ENCODE measurements at regions not wholly inside any gene's neighbourhood (a gene's known extent, or its start where the extent isn't known, plus 50 kb on each side); places are given as distances from the start of the nearest gene placed in this dataset.

DNA sequence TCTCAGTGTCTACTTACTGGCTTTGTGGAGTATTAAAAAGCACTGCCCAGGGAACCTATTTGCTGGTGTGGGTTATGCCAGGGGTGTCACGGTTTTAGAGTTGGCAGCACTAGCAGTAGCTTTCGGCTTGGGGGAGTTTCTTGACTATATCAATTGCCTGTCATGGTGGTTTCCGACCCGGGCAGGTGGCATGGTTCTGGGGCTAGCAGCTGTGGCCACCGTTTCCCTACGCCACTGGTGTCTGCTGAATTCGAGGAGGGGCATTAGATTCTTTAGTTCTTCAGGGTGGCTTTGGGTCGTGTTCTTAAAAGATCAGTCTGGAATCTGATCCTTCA, 55.6 kb upstream of the FOXC1 start:
- TF ChIP-seq, protein P1, sequence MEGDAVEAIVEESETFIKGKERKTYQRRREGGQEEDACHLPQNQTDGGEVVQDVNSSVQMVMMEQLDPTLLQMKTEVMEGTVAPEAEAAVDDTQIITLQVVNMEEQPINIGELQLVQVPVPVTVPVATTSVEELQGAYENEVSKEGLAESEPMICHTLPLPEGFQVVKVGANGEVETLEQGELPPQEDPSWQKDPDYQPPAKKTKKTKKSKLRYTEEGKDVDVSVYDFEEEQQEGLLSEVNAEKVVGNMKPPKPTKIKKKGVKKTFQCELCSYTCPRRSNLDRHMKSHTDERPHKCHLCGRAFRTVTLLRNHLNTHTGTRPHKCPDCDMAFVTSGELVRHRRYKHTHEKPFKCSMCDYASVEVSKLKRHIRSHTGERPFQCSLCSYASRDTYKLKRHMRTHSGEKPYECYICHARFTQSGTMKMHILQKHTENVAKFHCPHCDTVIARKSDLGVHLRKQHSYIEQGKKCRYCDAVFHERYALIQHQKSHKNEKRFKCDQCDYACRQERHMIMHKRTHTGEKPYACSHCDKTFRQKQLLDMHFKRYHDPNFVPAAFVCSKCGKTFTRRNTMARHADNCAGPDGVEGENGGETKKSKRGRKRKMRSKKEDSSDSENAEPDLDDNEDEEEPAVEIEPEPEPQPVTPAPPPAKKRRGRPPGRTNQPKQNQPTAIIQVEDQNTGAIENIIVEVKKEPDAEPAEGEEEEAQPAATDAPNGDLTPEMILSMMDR (IDR thresholded peaks at IDR 0.05; ENCODE audit: unreplicated experiment), result no peak
- Mint-ChIP-seq H3K27me3 (ENCODE audit: insufficient read depth, unreplicated experiment) (no peaks in the 10 kb centered on the region), H3K27ac (ENCODE audit: low read depth, unreplicated experiment) (peak overlapping the region; percentile 93), H3K4me3 (ENCODE audit: unreplicated experiment) (peak overlapping the region; percentile 89), H3K4me1 (ENCODE audit: insufficient read depth, unreplicated experiment) (peaks cover 28% of the 10 kb centered on the region), H3K9me3 (ENCODE audit: unreplicated experiment) (no peaks in the 10 kb centered on the region), H3K36me3 (ENCODE audit: insufficient read depth, unreplicated experiment) (peaks cover 7% of the 10 kb centered on the region)
- POLR2A ChIA-PET, result interaction anchor here (1.0 to 1.8 kb wide), 4 partner anchors 26 to 871 kb away, joined by 3 to 5 read pairs (median 4); no protein-coding TSS in a partner anchor
- no peak for DNase-seq (ENCODE audit: unreplicated experiment)
- BruUV-seq (replicated peaks), result no TSS peak
- CTCF ChIA-PET, result interaction anchor here (0.8 to 1.7 kb wide), 2 partner anchors 9 to 77 kb away, joined by 4 to 6 read pairs; no protein-coding TSS in a partner anchor
- intact Hi-C loops (cut with micrococcal nuclease), result loop anchor here (10.0 kb wide), 1 partner anchor 79 kb away; no protein-coding TSS in a partner anchor

DNA sequence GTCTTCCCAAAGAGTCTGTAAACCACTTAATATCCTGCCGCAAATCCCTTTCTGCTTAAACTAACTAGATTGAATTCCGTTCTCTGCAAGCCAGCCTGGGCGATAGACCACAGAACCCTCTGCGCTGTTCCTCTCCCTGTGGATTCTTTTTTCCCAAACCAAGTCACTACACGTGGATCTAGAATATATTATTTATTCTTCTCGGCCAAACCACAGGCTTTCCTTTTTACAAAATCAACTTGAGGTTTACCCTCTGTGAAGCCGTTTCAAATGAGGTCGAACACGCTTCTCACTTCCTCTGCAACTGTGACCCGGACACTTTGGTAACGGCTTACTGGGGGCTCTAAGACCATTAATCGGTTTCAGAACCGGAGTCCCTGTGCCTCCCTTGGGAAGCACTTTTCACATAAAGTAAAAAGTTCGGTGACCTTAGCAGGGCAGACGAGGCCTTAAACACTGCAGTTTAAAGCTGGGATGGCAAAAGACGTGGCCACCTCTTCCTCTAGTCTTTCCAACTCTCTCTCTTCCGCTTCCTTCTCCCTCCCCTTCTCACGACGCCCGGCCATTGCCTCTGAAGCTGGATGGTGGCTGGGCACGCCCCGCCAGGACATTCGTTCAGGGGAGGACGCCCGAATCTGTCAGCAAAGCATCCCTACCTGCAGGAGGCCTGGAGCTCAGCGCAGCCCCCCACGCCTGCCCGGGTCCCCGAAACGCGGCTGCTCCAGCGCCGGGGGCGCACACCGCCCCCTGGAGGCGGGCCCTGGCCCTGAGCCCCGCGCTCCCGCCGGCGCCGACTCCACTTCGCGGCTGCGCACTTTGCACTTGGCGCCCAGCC, 55.0 kb upstream of the FOXC1 start:
- peaks cover 23% of the 10 kb centered on the region for H3K4me1 Mint-ChIP-seq (ENCODE audit: insufficient read depth, unreplicated experiment)
- CTCF ChIA-PET, result interaction anchor here (0.6 to 1.7 kb wide), 12 partner anchors 9 to 848 kb away, joined by 3 to 6 read pairs (median 4); no protein-coding TSS in a partner anchor
- POLR2A ChIA-PET, result interaction anchor here (0.6 to 1.8 kb wide), 10 partner anchors 12 to 1365 kb away, joined by 3 to 6 read pairs (median 3); no protein-coding TSS in a partner anchor
- intact Hi-C loops (cut with micrococcal nuclease), result loop anchor here (10.0 kb wide), 1 partner anchor 80 kb away; no protein-coding TSS in a partner anchor
- peak overlapping the region; percentile 93 for H3K27ac Mint-ChIP-seq (ENCODE audit: low read depth, unreplicated experiment)
- H3K4me3 Mint-ChIP-seq (ENCODE audit: unreplicated experiment), result peak overlapping the region; percentile 89
- BruUV-seq (replicated peaks), result TSS peak; percentile 59
- H3K9me3 Mint-ChIP-seq (ENCODE audit: unreplicated experiment), result no peaks in the 10 kb centered on the region
- peaks cover 5% of the 10 kb centered on the region for H3K36me3 Mint-ChIP-seq (ENCODE audit: insufficient read depth, unreplicated experiment)
- peak; percentile 74 for DNase-seq (ENCODE audit: unreplicated experiment)
- H3K27me3 Mint-ChIP-seq (ENCODE audit: insufficient read depth, unreplicated experiment), result no peaks in the 10 kb centered on the region
- TF ChIP-seq, protein P1 (IDR thresholded peaks at IDR 0.05; ENCODE audit: unreplicated experiment), result peak; percentile 89

DNA sequence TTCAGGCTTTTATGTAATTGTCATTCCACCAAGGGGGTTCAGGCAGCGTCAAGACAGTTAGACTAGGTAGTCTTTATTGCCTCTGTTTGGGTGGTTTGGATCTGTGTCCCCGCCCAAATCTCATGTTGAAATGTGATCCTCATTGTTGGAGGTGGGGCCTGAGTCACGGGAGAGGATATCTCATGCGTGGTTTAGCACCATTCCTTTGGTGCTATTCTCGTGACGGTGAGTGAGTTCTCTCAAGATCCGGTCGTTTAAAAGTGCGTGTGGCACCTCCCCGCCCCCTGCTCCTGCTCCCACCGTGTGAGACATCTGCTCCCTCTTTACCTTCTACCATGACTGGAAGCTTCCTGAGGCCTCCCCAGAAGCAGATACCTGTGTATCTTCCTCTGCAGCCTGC, 51.3 kb upstream of the FOXC1 start:
- TF ChIP-seq, protein P1 (IDR thresholded peaks at IDR 0.05; ENCODE audit: unreplicated experiment), result no peak
- peaks cover 10% of the 10 kb centered on the region for H3K4me1 Mint-ChIP-seq (ENCODE audit: insufficient read depth, unreplicated experiment)
- H3K9me3 Mint-ChIP-seq (ENCODE audit: unreplicated experiment), result no peaks in the 10 kb centered on the region
- ChIA-PET CTCF (no interaction called here), POLR2A (interaction anchor here (0.6 kb wide), 1 partner anchor 1144 kb away, joined by 3 read pairs; no protein-coding TSS in a partner anchor)
- no peak for DNase-seq (ENCODE audit: unreplicated experiment)
- intact Hi-C loops (cut with micrococcal nuclease), result loop anchor here (10.0 kb wide), 1 partner anchor 84 kb away; no protein-coding TSS in a partner anchor
- BruUV-seq (replicated peaks), result no TSS peak
- H3K4me3 Mint-ChIP-seq (ENCODE audit: unreplicated experiment), result no peak overlapping the region
- no peaks in the 10 kb centered on the region for H3K27me3 Mint-ChIP-seq (ENCODE audit: insufficient read depth, unreplicated experiment)
- no peak overlapping the region for H3K27ac Mint-ChIP-seq (ENCODE audit: low read depth, unreplicated experiment)
- peaks cover 5% of the 10 kb centered on the region for H3K36me3 Mint-ChIP-seq (ENCODE audit: insufficient read depth, unreplicated experiment)
